ENCODE measurements at regions not wholly inside any gene's neighbourhood (a gene's known extent, or its start where the extent isn't known, plus 50 kb on each side); places are given as distances from the start of the nearest gene placed in this dataset.

DNA sequence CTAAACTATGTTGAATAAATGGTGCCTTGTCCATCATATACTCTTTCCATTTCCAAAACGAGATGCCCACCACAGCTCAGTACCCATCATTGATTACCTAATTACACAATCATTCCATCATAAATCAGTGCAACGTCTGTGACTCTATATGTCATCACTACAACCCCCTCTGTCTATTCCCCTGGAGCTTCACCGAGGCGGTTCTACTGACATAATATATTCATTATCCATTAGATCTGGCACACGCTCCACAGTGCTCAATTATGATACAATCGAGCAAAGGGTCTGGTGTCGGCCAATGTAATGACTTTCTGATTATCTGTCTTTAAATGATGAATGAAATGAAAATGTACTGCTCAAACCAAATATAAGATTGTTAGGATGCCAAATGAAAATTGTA, 1737.7 kb upstream of the WWC1 start:
- TF ChIP-seq, protein P1, sequence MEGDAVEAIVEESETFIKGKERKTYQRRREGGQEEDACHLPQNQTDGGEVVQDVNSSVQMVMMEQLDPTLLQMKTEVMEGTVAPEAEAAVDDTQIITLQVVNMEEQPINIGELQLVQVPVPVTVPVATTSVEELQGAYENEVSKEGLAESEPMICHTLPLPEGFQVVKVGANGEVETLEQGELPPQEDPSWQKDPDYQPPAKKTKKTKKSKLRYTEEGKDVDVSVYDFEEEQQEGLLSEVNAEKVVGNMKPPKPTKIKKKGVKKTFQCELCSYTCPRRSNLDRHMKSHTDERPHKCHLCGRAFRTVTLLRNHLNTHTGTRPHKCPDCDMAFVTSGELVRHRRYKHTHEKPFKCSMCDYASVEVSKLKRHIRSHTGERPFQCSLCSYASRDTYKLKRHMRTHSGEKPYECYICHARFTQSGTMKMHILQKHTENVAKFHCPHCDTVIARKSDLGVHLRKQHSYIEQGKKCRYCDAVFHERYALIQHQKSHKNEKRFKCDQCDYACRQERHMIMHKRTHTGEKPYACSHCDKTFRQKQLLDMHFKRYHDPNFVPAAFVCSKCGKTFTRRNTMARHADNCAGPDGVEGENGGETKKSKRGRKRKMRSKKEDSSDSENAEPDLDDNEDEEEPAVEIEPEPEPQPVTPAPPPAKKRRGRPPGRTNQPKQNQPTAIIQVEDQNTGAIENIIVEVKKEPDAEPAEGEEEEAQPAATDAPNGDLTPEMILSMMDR (IDR thresholded peaks at IDR 0.05; ENCODE audit: insufficient read depth, low read depth, low read length, missing control alignments), result no peak
- DNase-seq (ENCODE audit: low read depth), result no peak
- H3K4me3 ChIP-seq (ENCODE audit: low read length), result no peak overlapping the region

DNA sequence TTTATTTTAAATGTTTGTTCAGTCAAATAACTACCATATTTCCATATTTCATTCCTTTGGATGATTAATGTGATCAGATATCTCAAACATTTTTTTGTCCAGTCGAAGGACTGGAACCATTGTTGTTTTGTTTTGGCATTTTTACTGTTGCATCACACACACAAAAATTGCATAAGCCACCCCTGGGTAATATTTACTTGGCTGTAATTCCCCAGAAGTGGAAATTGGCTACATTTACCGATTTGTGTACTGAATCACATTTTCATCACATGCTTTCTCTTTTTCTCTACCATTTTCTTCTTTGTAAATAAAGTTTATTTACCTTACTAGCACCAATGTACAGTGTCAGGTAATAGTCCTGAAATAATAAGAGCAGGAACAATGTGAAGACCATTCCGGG, 1729.7 kb upstream of the WWC1 start:
- TF ChIP-seq, protein P1 (IDR thresholded peaks at IDR 0.05; ENCODE audit: insufficient read depth, low read depth, low read length, missing control alignments), result no peak
- no peak for DNase-seq (ENCODE audit: low read depth)
- no peak overlapping the region for H3K4me3 ChIP-seq (ENCODE audit: low read length)

DNA sequence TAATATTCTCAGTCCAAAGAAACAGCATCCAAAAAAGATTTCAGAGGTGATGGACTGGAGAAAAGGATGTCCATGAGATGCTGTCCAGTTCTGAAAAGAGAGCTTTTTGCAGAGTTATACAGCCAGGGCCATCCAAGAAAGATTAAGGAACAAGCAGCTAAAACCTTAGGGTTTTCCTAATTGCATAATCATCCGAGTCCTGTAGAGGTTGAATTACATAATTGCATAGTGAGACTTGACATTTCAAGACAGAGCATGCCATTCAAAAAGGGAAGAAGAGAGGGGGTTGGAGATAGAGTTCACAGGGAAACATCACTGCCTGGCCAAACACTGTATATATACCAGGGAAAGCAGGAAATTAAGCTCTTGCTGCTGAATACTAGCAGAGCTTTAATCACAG, 1729.2 kb upstream of the WWC1 start:
- no peak overlapping the region for H3K4me3 ChIP-seq (ENCODE audit: low read length)
- TF ChIP-seq, protein P1 (IDR thresholded peaks at IDR 0.05; ENCODE audit: insufficient read depth, low read depth, low read length, missing control alignments), result no peak
- peak; percentile 11 for DNase-seq (ENCODE audit: low read depth)

DNA sequence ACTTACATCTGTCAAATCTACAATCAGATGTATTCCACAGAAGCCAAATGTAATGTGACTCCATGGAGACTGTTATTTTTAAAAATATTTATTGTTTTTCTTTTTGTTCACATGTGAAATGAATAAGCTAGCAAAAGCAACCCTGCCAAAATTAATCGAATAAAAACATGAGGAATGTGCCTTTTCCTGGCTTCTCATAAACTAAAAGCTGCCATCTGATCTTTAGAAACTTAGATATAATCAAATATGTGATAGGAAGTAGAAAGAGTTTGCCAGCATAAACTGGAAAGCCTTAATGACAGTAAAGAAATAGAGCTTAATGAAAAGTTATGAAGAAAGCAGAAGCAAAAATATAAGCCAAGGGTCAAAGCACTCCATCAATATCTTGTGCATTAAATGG, 1724.7 kb upstream of the WWC1 start:
- H3K4me3 ChIP-seq (ENCODE audit: low read length), result no peak overlapping the region
- TF ChIP-seq, protein P1 (IDR thresholded peaks at IDR 0.05; ENCODE audit: insufficient read depth, low read depth, low read length, missing control alignments), result no peak
- no peak for DNase-seq (ENCODE audit: low read depth)

DNA sequence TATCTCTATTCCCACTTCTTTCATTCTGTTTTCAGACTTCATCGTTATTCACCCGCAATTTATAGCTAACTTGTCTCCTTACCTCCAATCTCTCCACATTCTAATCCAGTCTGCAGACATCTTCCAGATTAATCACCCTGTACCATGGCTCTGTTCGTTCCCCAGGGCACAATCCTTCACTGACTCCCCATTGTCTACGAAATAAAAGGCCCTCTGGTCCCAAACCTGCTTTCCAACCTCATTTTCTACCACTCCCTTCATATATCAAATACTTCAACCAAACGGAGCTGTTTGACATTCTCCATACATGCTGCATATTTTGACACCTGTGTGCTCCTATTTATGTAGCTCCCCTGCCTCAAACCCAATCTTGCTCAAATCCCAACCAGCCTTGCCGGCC, 1720.6 kb upstream of the WWC1 start:
- DNase-seq (ENCODE audit: low read depth), result no peak
- no peak overlapping the region for H3K4me3 ChIP-seq (ENCODE audit: low read length)
- TF ChIP-seq, protein P1 (IDR thresholded peaks at IDR 0.05; ENCODE audit: insufficient read depth, low read depth, low read length, missing control alignments), result no peak

DNA sequence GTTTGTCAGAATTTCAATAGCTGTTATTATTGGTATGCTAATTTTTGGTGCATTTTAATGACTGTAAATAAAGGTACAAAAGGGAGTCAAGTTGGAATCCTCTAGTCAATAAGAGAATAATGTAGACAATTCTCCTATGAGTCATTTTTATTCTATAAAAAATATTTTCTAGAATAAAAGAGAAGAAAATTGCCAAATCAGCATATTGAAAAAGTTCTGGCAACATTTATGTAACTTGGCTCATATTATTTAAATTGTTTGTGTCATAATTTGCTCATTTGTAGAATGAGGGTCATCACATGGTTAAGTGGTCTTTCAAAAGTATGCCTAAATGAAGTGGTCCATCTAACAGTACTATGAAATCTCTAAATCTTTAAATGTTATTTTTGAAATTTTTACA, 1719.8 kb upstream of the WWC1 start:
- TF ChIP-seq, protein P1 (IDR thresholded peaks at IDR 0.05; ENCODE audit: insufficient read depth, low read depth, low read length, missing control alignments), result no peak
- DNase-seq (ENCODE audit: low read depth), result no peak
- H3K4me3 ChIP-seq (ENCODE audit: low read length), result no peak overlapping the region

DNA sequence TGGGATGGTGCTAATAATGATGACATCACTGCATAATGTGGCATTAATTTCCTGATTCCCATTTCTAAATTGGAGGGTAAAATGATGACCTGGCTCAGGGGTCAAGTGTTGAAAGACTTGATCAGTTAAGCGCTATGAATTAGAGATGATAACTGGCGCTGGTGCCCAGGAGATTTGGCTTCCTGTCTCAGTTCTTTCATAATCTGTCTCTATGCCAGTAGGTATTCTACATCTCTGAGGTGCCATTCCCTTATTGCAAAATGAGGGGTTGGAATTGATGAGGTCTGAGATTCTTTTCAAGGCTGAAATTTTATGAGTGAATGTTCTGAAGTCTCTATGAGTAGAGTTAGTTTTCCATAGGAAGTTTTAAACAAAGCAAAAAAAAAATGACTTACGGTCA, 1715.1 kb upstream of the WWC1 start:
- no peak for DNase-seq (ENCODE audit: low read depth)
- TF ChIP-seq, protein P1 (IDR thresholded peaks at IDR 0.05; ENCODE audit: insufficient read depth, low read depth, low read length, missing control alignments), result no peak
- no peak overlapping the region for H3K4me3 ChIP-seq (ENCODE audit: low read length)
